ENCODE measurements at regions not wholly inside any gene's neighbourhood (a gene's known extent, or its start where the extent isn't known, plus 50 kb on each side); places are given as distances from the start of the nearest gene placed in this dataset.

DNA sequence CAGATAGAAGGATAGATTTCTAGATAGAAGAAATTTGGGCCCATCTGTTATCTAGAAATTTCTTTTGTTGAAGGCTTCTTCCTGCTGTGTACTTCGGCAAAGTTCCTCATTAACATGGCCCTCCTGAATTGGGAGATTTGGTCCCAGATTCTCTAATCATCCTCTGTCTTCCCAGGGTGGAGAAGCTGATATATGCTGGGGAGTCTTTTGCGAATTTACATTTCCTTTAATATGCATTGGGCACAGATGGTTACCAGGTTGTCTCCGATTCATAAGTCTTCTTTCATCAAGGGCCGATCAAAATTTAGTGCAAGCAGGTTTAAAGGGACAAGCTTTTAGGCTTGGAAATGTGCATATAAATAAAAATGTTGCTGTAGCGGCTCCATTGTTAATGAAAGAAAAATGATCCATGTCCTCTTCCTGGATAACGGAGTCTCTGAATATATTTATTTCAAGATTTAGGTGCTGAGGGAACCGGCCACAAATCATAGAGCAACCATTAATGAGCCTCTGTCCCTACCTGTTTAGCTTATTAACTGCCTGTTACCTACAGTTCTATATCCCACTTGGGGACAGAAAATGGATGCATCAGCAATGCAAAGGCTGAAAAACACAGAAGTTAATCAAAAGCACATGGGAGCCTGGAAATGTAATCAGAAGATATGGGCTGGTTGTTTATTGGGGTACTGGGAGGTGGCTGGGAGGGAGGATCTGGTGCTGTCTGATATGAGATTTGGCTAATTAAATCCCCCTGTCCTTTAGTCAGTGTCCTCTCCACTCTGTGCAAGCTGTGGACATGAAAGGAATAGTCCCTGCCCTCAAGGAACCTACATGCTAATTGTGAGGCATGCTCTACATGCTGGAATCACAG, 234.7 kb downstream of the MAN2A1 start:
- TF ChIP-seq, protein P1, sequence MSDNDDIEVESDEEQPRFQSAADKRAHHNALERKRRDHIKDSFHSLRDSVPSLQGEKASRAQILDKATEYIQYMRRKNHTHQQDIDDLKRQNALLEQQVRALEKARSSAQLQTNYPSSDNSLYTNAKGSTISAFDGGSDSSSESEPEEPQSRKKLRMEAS (IDR thresholded peaks at IDR 0.05), result no peak
- TF ChIP-seq, protein P2, sequence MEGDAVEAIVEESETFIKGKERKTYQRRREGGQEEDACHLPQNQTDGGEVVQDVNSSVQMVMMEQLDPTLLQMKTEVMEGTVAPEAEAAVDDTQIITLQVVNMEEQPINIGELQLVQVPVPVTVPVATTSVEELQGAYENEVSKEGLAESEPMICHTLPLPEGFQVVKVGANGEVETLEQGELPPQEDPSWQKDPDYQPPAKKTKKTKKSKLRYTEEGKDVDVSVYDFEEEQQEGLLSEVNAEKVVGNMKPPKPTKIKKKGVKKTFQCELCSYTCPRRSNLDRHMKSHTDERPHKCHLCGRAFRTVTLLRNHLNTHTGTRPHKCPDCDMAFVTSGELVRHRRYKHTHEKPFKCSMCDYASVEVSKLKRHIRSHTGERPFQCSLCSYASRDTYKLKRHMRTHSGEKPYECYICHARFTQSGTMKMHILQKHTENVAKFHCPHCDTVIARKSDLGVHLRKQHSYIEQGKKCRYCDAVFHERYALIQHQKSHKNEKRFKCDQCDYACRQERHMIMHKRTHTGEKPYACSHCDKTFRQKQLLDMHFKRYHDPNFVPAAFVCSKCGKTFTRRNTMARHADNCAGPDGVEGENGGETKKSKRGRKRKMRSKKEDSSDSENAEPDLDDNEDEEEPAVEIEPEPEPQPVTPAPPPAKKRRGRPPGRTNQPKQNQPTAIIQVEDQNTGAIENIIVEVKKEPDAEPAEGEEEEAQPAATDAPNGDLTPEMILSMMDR (IDR thresholded peaks at IDR 0.05 in 2 of 3, conservative IDR thresholded peaks at IDR 0.05 in 1 of 3; ENCODE audit: borderline replicate concordance in 1 of 3, insufficient read depth in 1 of 3, low read depth in 2 of 3, low read length in 2 of 3), result no peak
- TF ChIP-seq, protein P3, sequence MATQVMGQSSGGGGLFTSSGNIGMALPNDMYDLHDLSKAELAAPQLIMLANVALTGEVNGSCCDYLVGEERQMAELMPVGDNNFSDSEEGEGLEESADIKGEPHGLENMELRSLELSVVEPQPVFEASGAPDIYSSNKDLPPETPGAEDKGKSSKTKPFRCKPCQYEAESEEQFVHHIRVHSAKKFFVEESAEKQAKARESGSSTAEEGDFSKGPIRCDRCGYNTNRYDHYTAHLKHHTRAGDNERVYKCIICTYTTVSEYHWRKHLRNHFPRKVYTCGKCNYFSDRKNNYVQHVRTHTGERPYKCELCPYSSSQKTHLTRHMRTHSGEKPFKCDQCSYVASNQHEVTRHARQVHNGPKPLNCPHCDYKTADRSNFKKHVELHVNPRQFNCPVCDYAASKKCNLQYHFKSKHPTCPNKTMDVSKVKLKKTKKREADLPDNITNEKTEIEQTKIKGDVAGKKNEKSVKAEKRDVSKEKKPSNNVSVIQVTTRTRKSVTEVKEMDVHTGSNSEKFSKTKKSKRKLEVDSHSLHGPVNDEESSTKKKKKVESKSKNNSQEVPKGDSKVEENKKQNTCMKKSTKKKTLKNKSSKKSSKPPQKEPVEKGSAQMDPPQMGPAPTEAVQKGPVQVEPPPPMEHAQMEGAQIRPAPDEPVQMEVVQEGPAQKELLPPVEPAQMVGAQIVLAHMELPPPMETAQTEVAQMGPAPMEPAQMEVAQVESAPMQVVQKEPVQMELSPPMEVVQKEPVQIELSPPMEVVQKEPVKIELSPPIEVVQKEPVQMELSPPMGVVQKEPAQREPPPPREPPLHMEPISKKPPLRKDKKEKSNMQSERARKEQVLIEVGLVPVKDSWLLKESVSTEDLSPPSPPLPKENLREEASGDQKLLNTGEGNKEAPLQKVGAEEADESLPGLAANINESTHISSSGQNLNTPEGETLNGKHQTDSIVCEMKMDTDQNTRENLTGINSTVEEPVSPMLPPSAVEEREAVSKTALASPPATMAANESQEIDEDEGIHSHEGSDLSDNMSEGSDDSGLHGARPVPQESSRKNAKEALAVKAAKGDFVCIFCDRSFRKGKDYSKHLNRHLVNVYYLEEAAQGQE (IDR thresholded peaks at IDR 0.05; ENCODE audit: low read depth), result no peak
- no peak for TF ChIP-seq EZH2 (IDR thresholded peaks at IDR 0.05)
- TF ChIP-seq JUND (IDR thresholded peaks at IDR 0.05), result no peak
- no peak for TF ChIP-seq EZH2phosphoT487 (IDR thresholded peaks at IDR 0.05; ENCODE audit: borderline replicate concordance)
- no peak for TF ChIP-seq CBX3 (IDR thresholded peaks at IDR 0.05; ENCODE audit: low read depth)
- TF ChIP-seq POLR2A (IDR thresholded peaks at IDR 0.05; ENCODE audit: borderline replicate concordance, extremely low read depth, insufficient read depth, insufficient read length), result no peak
- no peak for TF ChIP-seq POLR2AphosphoS5 (IDR thresholded peaks at IDR 0.05; ENCODE audit: low read depth, low read length)
